Panc1 (cell line): ENCODE measurements at regions not wholly inside any gene's neighbourhood (a gene's known extent, or its start where the extent isn't known, plus 50 kb on each side); places are given as distances from the start of the nearest gene placed in this dataset.

Source experiments
- ATAC-seq: fragments of 200-7000 bp; cut with Tn5 transposase; 2 replicates; pipeline ENCODE4 v1.9.1; 2020; ENCODE audit warnings: mild to moderate bottlenecking, moderate library complexity
- BruUV-seq: library from RNA; stranded (reverse); fragments of 400-500 nt; replicated peaks from 2 replicates; lab custom pipeline; 2021; lab: Mats Ljungman, UMichigan
- CTCF ChIA-PET: fragments of 300-600 bp; sonication (Branson Sonifier 250); formaldehyde crosslinking; loops from one replicate; lab custom pipeline; 2022; ENCODE audit warnings: antibody characterized with exemption; lab: Charles Lee
- POLR2A ChIA-PET: fragments of 300-600 bp; sonication (Branson Sonifier 250); formaldehyde crosslinking; loops from one replicate; lab custom pipeline; 2022; ENCODE audit warnings: antibody characterized with exemption; lab: Charles Lee
- DNase-seq: peaks from one replicate; pipeline ENCODE4 v3.0.0-alpha.2; 2010; ENCODE audit warnings: low read depth, low spot score
- H3K27ac ChIP-seq: 2 replicates; pipeline ENCODE4 v1.5.1; 2011; ENCODE audit warnings: mild to moderate bottlenecking, low read length, inconsistent platforms
- H3K27me3 ChIP-seq: fragments of 200-500 bp; sonication (Bioruptor generic); 2 replicates; pipeline ENCODE4 v1.6.0; 2014; ENCODE audit warnings: low read length, inconsistent platforms; ENCODE audit not compliant: control insufficient read depth, insufficient read depth
- H3K36me3 ChIP-seq: fragments of 200-500 bp; sonication (Bioruptor generic); 2 replicates; pipeline ENCODE4 v1.5.1; 2014; ENCODE audit warnings: inconsistent platforms, mild to moderate bottlenecking, low read length, moderate library complexity; ENCODE audit not compliant: control insufficient read depth, insufficient read depth
- H3K4me1 ChIP-seq: 2 replicates; pipeline ENCODE4 v1.5.1; 2011; ENCODE audit warnings: inconsistent platforms, mild to moderate bottlenecking, low read length, moderate library complexity; ENCODE audit not compliant: control insufficient read depth, insufficient read depth
- H3K4me3 ChIP-seq, 2 experiments: 2 replicates each; pipeline ENCODE4 v1.5.1; 2011 to 2012; ENCODE audit warnings: low read depth in 2 of 2, low read length in 2 of 2, mild to moderate bottlenecking in 2 of 2, inconsistent platforms in 1 of 2, moderate library complexity in 1 of 2
- H3K9me3 ChIP-seq: fragments of 200-500 bp; sonication (Bioruptor generic); 2 replicates; pipeline ENCODE4 v1.5.1; 2014; ENCODE audit warnings: low read depth, mild to moderate bottlenecking, inconsistent platforms, low read length, moderate library complexity; ENCODE audit not compliant: control insufficient read depth, insufficient read depth
- POLR2AphosphoS5 ChIP-seq: IDR thresholded peaks from 2 replicates; pipeline ENCODE4 v1.6.1; 2012; ENCODE audit warnings: mild to moderate bottlenecking, low read depth, low read length, moderate library complexity
- SIN3A ChIP-seq: IDR thresholded peaks from 2 replicates; pipeline ENCODE4 v1.6.1; 2012; ENCODE audit warnings: low read depth, mild to moderate bottlenecking, low read length, moderate library complexity, borderline replicate concordance; ENCODE audit not compliant: insufficient read depth
- TCF7L2 ChIP-seq: IDR thresholded peaks from 2 replicates; pipeline ENCODE4 v1.6.1; 2011; ENCODE audit warnings: mild to moderate bottlenecking, low read depth, low read length, inconsistent platforms
- in situ Hi-C: cut with HindIII; loops from 2 replicates; pipeline ENCODE4 v1.10.0; 2016; ENCODE audit warnings: low sequenced_read_pairs, low pct_unique_long_range_greater_than_20kb
- intact Hi-C: fragments of 100-400 bp; cut with micrococcal nuclease; formaldehyde crosslinking; loops from one replicate; pipeline ENCODE4 v1.10.0; 2022; ENCODE audit not compliant: unreplicated experiment
- TF ChIP-seq, protein P1 (sequence below): fragments of 450-650 bp; IDR thresholded peaks from 2 replicates; pipeline ENCODE4 v1.5.1; 2017; ENCODE audit warnings: mild to moderate bottlenecking
- TF ChIP-seq, protein P2 (sequence below), 2 experiments: IDR thresholded peaks; 2 replicates each; pipeline ENCODE4 v1.6.1; 2011 to 2012; ENCODE audit warnings: low read depth in 2 of 2, control low read depth in 1 of 2, low read length in 1 of 2, mild to moderate bottlenecking in 1 of 2, moderate library complexity in 1 of 2; ENCODE audit not compliant: insufficient read depth in 1 of 2

DNA sequence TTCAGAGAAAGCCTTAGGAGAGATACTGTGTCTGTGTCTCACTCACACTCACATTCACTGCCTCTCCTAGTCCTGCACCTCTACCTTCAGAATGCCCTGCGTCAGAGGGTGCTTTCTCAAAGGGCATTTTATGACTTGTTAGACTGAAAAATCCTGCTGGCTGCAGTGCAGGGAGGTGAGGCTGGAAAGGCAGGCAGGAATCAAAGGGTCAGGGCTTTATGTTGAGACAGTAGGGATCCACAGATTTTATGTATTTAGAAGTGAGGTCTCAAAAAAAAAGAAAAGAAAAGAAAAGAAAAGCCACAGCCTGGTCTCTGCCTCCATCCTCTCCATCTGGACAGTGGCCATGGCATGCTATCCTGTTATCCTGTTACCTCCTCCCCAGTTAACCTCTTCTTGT lies 936.0 kb upstream of the SLC10A2 start:
- no peaks in the 10 kb centered on the region for H3K36me3 ChIP-seq
- no peaks in the 10 kb centered on the region for H3K4me1 ChIP-seq
- ATAC-seq: no peak
- H3K9me3 ChIP-seq: no peaks in the 10 kb centered on the region
- CTCF ChIA-PET: no interaction called here
- TF ChIP-seq, protein P1, sequence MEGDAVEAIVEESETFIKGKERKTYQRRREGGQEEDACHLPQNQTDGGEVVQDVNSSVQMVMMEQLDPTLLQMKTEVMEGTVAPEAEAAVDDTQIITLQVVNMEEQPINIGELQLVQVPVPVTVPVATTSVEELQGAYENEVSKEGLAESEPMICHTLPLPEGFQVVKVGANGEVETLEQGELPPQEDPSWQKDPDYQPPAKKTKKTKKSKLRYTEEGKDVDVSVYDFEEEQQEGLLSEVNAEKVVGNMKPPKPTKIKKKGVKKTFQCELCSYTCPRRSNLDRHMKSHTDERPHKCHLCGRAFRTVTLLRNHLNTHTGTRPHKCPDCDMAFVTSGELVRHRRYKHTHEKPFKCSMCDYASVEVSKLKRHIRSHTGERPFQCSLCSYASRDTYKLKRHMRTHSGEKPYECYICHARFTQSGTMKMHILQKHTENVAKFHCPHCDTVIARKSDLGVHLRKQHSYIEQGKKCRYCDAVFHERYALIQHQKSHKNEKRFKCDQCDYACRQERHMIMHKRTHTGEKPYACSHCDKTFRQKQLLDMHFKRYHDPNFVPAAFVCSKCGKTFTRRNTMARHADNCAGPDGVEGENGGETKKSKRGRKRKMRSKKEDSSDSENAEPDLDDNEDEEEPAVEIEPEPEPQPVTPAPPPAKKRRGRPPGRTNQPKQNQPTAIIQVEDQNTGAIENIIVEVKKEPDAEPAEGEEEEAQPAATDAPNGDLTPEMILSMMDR: no peak
- TF ChIP-seq SIN3A (no peak), TCF7L2 (no peak)
- H3K4me3 ChIP-seq: no peak overlapping the region
- intact Hi-C loops: no loop called here
- POLR2A ChIA-PET: no interaction called here
- no peak overlapping the region for H3K27ac ChIP-seq
- H3K27me3 ChIP-seq: no peaks in the 10 kb centered on the region
- no peak for DNase-seq
- in situ Hi-C loops: no loop called here
- no TSS peak for BruUV-seq

DNA sequence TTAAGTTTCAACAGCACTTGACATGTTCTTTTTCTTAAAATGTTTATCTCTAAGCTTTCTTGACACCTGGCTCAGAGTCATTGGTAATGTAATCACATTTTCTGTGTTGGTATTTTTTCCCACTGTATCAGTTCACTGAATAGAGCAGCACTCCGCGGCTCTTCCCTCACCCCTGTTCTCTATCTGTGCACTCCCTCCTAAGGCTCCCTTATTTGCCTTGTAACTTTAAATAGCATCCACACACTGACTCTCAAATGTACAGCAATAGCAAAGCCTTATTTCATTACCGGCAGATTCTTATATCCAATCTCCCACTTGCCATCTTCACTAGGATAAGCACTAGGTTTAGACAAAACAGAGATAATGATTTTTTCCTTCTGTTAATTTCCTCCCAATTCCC lies 935.5 kb upstream of the SLC10A2 start:
- ChIA-PET POLR2A (no interaction called here), CTCF (no interaction called here)
- Histone ChIP-seq H3K27me3 (no peaks in the 10 kb centered on the region), H3K4me3 (no peak overlapping the region), H3K4me1 (no peaks in the 10 kb centered on the region), H3K27ac (no peak overlapping the region), H3K9me3 (no peaks in the 10 kb centered on the region), H3K36me3 (no peaks in the 10 kb centered on the region)
- no TSS peak for BruUV-seq
- TF ChIP-seq POLR2AphosphoS5 (no peak), TCF7L2 (no peak), SIN3A (no peak)
- TF ChIP-seq, protein P1: no peak
- TF ChIP-seq, protein P2, sequence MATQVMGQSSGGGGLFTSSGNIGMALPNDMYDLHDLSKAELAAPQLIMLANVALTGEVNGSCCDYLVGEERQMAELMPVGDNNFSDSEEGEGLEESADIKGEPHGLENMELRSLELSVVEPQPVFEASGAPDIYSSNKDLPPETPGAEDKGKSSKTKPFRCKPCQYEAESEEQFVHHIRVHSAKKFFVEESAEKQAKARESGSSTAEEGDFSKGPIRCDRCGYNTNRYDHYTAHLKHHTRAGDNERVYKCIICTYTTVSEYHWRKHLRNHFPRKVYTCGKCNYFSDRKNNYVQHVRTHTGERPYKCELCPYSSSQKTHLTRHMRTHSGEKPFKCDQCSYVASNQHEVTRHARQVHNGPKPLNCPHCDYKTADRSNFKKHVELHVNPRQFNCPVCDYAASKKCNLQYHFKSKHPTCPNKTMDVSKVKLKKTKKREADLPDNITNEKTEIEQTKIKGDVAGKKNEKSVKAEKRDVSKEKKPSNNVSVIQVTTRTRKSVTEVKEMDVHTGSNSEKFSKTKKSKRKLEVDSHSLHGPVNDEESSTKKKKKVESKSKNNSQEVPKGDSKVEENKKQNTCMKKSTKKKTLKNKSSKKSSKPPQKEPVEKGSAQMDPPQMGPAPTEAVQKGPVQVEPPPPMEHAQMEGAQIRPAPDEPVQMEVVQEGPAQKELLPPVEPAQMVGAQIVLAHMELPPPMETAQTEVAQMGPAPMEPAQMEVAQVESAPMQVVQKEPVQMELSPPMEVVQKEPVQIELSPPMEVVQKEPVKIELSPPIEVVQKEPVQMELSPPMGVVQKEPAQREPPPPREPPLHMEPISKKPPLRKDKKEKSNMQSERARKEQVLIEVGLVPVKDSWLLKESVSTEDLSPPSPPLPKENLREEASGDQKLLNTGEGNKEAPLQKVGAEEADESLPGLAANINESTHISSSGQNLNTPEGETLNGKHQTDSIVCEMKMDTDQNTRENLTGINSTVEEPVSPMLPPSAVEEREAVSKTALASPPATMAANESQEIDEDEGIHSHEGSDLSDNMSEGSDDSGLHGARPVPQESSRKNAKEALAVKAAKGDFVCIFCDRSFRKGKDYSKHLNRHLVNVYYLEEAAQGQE (IDR thresholded peaks at IDR 0.05; ENCODE audit: insufficient read depth in 1 of 2, low read depth in 2 of 2, low read length in 1 of 2): no peak
- no peak for DNase-seq
- ATAC-seq: no peak
- in situ Hi-C loops: no loop called here
- intact Hi-C loops: no loop called here
